SK-N-SH treated with all-trans-retinoic acid at 6 μM for 48 hours (cell line): ENCODE measurements at regions not wholly inside any gene's neighbourhood (a gene's known extent, or its start where the extent isn't known, plus 50 kb on each side); places are given as distances from the start of the nearest gene placed in this dataset.
A peak's percentile ranks its signal among the peaks of the same experiment; 100 is the strongest.

Experiments
- ATAC-seq: fragments of 200-7000 bp; cut with Tn5 transposase; 3 replicates; pipeline ENCODE4 v1.9.1; 2020; ENCODE audit warnings: mild to moderate bottlenecking, moderate library complexity
- ARNTL ChIP-seq: fragments of 450-650 bp; formaldehyde crosslinking; IDR thresholded peaks from 2 replicates; pipeline ENCODE4 v1.5.0; 2020; ENCODE audit warnings: low read depth, mild to moderate bottlenecking, moderate library complexity, borderline replicate concordance
- BACH2 ChIP-seq: fragments of 250-450 bp; sonication (Bioruptor Pico); IDR thresholded peaks from 2 replicates; pipeline ENCODE4 v1.9.0; 2021; ENCODE audit warnings: mild to moderate bottlenecking, borderline replicate concordance
- CSDC2 ChIP-seq: fragments of 250-450 bp; sonication (Bioruptor Pico); IDR thresholded peaks from 2 replicates; pipeline ENCODE4 v1.5.0; 2020; ENCODE audit warnings: mild to moderate bottlenecking, moderate library complexity
- ESRRG ChIP-seq: fragments of 250-450 bp; sonication (Bioruptor Pico); IDR thresholded peaks from 2 replicates; pipeline ENCODE4 v1.6.1; 2021; ENCODE audit warnings: mild to moderate bottlenecking
- GLIS3 ChIP-seq: fragments of 250-450 bp; sonication (Bioruptor Pico); IDR thresholded peaks from 2 replicates; pipeline ENCODE4 v1.5.0; 2020; ENCODE audit warnings: mild to moderate bottlenecking, moderate library complexity
- OSR1 ChIP-seq: fragments of 250-450 bp; sonication (Bioruptor Pico); IDR thresholded peaks from 2 replicates; pipeline ENCODE4 v1.8.0; 2022; ENCODE audit warnings: moderate library complexity, mild to moderate bottlenecking, inconsistent platforms
- PPARA ChIP-seq: fragments of 250-450 bp; sonication (Bioruptor Pico); IDR thresholded peaks from 2 replicates; pipeline ENCODE4 v1.5.0; 2020; ENCODE audit warnings: mild to moderate bottlenecking, borderline replicate concordance
- RARB ChIP-seq: fragments of 250-450 bp; sonication (Bioruptor Pico); IDR thresholded peaks from 2 replicates; pipeline ENCODE4 v1.8.0; 2021; ENCODE audit warnings: mild to moderate bottlenecking, moderate library complexity
- SNAI2 ChIP-seq: fragments of 250-450 bp; sonication (Bioruptor Pico); IDR thresholded peaks from 2 replicates; pipeline ENCODE4 v1.5.0; 2020; ENCODE audit warnings: mild to moderate bottlenecking, moderate library complexity
- TCF4 ChIP-seq: fragments of 250-450 bp; sonication (Bioruptor Pico); IDR thresholded peaks from 2 replicates; pipeline ENCODE4 v1.8.0; 2021; ENCODE audit warnings: mild to moderate bottlenecking, moderate library complexity, borderline replicate concordance
- TOX ChIP-seq: fragments of 250-450 bp; sonication (Bioruptor Pico); IDR thresholded peaks from 2 replicates; pipeline ENCODE4 v1.8.0; 2021; ENCODE audit warnings: mild to moderate bottlenecking, moderate library complexity, borderline replicate concordance
- ZC3H10 ChIP-seq: fragments of 250-450 bp; sonication (Bioruptor Pico); IDR thresholded peaks from 2 replicates; pipeline ENCODE4 v1.5.1; 2021; ENCODE audit warnings: mild to moderate bottlenecking, moderate library complexity
- ZFP3 ChIP-seq: fragments of 250-450 bp; sonication (Bioruptor Pico); IDR thresholded peaks from 2 replicates; pipeline ENCODE4 v1.5.0; 2020; ENCODE audit warnings: mild to moderate bottlenecking, moderate library complexity
- ZFP30 ChIP-seq: fragments of 450-650 bp; formaldehyde crosslinking; IDR thresholded peaks from 2 replicates; pipeline ENCODE4 v1.5.0; 2022; ENCODE audit warnings: mild to moderate bottlenecking, moderate library complexity
- ZNF565 ChIP-seq: fragments of 450-650 bp; formaldehyde crosslinking; conservative IDR thresholded peaks from 2 replicates; pipeline ENCODE4 v1.5.0; 2020; ENCODE audit warnings: low read depth, mild to moderate bottlenecking, moderate library complexity
- ZNF70 ChIP-seq: fragments of 450-650 bp; formaldehyde crosslinking; IDR thresholded peaks from 2 replicates; pipeline ENCODE4 v1.5.0; 2020; ENCODE audit warnings: mild to moderate bottlenecking, moderate library complexity
- ZNF8 ChIP-seq: fragments of 450-650 bp; formaldehyde crosslinking; IDR thresholded peaks from 2 replicates; pipeline ENCODE4 v1.5.0; 2020; ENCODE audit warnings: mild to moderate bottlenecking, moderate library complexity
- TF ChIP-seq, protein P1 (sequence below): fragments of 250-450 bp; sonication (Bioruptor Pico); IDR thresholded peaks from 2 replicates; pipeline ENCODE4 v1.5.1; 2021; ENCODE audit warnings: mild to moderate bottlenecking, moderate library complexity
- TF ChIP-seq, protein P2 (sequence below): fragments of 250-450 bp; sonication (Bioruptor Pico); IDR thresholded peaks from 2 replicates; pipeline ENCODE4 v1.5.0; 2020; ENCODE audit warnings: mild to moderate bottlenecking, moderate library complexity
- TF ChIP-seq, protein P3 (sequence below): fragments of 250-450 bp; sonication (Bioruptor Pico); IDR thresholded peaks from 2 replicates; pipeline ENCODE4 v1.5.1; 2020; ENCODE audit warnings: low read depth, mild to moderate bottlenecking, moderate library complexity

DNA sequence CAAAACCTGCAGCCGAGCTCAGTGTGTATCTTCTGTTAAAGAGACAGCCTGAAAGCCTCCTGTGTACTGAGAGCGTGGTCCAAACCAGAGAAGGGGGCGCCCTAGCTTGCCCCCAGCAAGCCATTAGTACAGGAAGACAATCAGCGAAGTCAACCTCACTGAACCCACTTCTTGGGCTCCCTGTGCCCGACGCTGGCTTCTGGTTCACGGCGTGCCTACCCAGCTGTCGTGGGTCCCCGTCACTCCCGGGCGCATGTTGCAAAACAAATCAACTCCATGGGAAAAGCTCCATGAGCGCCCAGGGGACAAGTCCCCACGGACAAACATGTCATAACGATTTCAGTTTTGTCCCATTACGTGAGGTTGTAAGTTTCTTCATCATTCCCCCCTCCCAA is 326.9 kb downstream of the SH3GL2 start:
- TF ChIP-seq ZFP3 (CRISPR knock-in tag) (no peak), ZFP30 (no peak), ZNF8 (CRISPR knock-in tag) (no peak), ZNF565 (CRISPR knock-in tag) (no peak), ZC3H10 (no peak)
- ATAC-seq: no peak

DNA sequence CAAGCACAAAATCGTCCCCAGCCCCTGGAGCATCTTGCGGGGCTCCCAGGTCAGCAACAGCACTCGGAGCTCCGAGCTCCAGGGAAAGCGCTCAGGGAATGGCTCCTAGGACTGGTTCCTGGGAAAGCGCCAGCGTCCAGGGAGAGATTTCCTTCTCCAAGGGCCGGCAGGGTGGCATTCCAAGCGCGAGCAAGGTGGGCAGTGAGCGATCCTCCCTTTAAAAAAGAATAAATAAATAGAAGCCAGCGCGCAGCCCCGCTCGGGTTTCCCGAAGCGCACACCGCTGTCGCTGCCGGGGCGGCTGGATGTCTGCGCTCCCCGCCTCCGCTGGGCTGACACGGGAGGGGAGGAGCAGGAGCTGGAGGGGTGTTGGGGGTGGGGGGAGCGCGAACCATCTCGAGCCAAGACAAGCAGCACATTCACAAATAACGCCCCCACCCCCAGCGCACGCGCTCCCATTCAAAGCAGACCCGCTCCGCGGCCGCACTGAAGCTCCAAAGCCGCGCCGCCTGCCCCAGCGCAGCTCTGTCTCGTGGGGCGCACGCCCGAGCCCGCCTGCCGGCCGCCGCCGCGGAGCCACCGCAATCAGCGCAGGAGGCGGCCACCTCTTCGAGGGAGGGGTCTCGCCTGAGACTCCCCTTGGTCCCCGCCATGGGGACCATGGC is 327.4 kb downstream of the SH3GL2 start:
- TF ChIP-seq, protein P1, sequence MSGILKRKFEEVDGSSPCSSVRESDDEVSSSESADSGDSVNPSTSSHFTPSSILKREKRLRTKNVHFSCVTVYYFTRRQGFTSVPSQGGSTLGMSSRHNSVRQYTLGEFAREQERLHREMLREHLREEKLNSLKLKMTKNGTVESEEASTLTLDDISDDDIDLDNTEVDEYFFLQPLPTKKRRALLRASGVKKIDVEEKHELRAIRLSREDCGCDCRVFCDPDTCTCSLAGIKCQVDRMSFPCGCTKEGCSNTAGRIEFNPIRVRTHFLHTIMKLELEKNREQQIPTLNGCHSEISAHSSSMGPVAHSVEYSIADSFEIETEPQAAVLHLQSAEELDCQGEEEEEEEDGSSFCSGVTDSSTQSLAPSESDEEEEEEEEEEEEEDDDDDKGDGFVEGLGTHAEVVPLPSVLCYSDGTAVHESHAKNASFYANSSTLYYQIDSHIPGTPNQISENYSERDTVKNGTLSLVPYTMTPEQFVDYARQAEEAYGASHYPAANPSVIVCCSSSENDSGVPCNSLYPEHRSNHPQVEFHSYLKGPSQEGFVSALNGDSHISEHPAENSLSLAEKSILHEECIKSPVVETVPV (CRISPR knock-in tag): no peak
- TF ChIP-seq RARB: no peak
- peak; percentile 22; the same call in 1 of the 3 replicates for ATAC-seq

DNA sequence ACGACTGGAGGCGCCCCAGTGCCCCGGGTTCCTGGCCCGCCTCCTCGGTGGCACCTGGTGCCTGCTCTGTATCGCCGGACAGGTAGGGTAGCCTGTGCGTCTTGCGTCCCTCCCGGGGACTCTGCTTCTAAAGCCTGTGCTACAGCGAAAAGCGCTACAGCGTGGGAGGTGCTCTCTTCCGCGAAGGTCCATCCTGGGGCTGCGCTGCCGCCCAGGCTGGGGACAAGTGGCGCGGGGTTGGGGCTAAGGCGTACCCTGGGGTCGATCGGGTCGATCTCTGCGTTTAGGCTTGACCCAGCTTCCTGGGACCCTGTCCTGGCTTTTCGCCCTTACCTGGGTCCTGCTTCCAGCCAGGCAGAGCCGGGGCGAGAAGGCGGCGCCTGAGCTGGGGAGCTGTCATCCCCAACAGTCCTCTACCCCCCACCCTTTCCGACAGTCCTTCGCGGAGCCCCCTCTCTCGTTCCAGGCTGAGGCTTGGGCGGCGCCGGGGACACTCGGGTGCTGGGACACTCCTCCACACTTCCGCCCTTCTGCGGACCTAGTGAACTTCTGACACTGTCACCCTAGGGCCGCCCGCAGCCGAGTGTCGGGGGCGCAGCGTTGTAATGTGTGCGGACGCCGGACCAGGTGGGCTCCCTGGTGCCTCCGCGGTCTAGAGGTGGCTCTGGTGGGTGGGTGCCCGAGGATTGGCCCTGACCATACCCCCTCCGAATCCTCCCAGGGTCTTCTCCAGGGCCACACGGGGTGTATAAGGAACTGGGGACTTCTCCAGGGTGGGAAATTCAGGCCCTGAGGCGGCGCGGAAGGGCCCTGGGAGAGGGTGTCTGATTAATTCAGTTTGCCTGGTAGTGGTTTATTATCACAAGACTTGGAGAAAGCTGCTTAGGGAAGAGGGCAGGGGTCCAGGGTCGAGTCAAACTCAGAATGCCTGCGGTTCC is 328.2 kb downstream of the SH3GL2 start:
- no peak; the same call in 2 of the 3 replicates for ATAC-seq
- no peak for TF ChIP-seq BACH2
- no peak for TF ChIP-seq ESRRG (CRISPR knock-in tag)

DNA sequence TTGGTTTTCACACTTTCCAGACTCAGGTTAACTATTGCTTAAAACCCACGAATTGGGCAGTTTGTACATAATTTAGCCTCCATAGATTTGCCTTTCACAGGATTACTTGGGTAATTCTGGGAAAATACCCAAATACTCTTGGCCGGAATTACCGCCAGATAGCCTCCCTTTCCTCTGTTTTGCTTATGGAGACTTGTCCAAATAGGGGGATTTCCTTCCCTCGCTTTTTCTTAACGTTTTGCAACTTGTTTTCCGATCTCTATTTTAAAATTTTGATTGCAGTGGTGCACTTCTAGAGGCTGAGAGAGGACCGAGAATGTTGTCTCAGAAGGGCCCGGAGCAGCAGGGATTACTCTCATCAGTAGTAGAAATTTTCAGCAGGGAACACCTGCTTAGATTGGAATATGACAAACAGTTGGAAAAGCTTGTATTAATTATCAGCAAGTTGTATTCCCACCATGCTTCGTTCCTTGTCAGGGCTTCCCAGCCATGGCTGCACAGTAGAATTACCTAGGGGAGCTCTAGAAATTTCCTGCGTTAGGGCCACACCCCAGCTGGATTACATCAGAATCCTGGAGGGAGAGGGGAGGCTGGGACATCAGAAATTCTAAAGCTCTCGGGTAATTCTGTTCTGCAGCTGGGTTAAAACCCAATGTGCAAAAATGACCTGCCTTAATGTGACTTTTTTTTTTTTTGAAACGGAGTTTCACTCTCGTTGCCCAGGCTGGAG is 329.1 kb downstream of the SH3GL2 start:
- ATAC-seq: no peak
- TF ChIP-seq GLIS3 (CRISPR knock-in tag) (no peak), ZNF70 (no peak), PPARA (CRISPR knock-in tag) (no peak), OSR1 (CRISPR knock-in tag) (no peak), RARB (no peak), ZFP30 (no peak), ESRRG (CRISPR knock-in tag) (no peak), TCF4 (CRISPR knock-in tag) (no peak), ZNF8 (CRISPR knock-in tag) (no peak), ARNTL (CRISPR knock-in tag) (no peak), BACH2 (no peak), CSDC2 (CRISPR knock-in tag) (no peak), ZNF565 (CRISPR knock-in tag) (no peak), TOX (CRISPR knock-in tag) (no peak), SNAI2 (CRISPR knock-in tag) (no peak)
- TF ChIP-seq, protein P2, sequence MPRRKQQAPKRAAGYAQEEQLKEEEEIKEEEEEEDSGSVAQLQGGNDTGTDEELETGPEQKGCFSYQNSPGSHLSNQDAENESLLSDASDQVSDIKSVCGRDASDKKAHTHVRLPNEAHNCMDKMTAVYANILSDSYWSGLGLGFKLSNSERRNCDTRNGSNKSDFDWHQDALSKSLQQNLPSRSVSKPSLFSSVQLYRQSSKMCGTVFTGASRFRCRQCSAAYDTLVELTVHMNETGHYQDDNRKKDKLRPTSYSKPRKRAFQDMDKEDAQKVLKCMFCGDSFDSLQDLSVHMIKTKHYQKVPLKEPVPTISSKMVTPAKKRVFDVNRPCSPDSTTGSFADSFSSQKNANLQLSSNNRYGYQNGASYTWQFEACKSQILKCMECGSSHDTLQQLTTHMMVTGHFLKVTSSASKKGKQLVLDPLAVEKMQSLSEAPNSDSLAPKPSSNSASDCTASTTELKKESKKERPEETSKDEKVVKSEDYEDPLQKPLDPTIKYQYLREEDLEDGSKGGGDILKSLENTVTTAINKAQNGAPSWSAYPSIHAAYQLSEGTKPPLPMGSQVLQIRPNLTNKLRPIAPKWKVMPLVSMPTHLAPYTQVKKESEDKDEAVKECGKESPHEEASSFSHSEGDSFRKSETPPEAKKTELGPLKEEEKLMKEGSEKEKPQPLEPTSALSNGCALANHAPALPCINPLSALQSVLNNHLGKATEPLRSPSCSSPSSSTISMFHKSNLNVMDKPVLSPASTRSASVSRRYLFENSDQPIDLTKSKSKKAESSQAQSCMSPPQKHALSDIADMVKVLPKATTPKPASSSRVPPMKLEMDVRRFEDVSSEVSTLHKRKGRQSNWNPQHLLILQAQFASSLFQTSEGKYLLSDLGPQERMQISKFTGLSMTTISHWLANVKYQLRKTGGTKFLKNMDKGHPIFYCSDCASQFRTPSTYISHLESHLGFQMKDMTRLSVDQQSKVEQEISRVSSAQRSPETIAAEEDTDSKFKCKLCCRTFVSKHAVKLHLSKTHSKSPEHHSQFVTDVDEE (CRISPR knock-in tag): no peak
- TF ChIP-seq, protein P3, sequence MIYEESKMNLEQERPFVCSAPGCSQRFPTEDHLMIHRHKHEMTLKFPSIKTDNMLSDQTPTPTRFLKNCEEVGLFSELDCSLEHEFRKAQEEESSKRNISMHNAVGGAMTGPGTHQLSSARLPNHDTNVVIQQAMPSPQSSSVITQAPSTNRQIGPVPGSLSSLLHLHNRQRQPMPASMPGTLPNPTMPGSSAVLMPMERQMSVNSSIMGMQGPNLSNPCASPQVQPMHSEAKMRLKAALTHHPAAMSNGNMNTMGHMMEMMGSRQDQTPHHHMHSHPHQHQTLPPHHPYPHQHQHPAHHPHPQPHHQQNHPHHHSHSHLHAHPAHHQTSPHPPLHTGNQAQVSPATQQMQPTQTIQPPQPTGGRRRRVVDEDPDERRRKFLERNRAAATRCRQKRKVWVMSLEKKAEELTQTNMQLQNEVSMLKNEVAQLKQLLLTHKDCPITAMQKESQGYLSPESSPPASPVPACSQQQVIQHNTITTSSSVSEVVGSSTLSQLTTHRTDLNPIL (CRISPR knock-in tag): no peak
- TF ChIP-seq, protein P1 (CRISPR knock-in tag): no peak
